ENCODE measurements at regions not wholly inside any gene's neighbourhood (a gene's known extent, or its start where the extent isn't known, plus 50 kb on each side); places are given as distances from the start of the nearest gene placed in this dataset.

GRCh38 chr9:14402583-14402982 lies 88.6 kb upstream of the NFIB start:
- ChIA-PET POLR2A (no interaction called here), CTCF (interaction anchor here (1.2 kb wide), 1 partner anchor 10 kb away, joined by 5 read pairs; no protein-coding TSS in a partner anchor)
- Histone ChIP-seq H3K4me3 (ENCODE audit: low read depth, low read length) (no peak overlapping the region), H3K27me3 (ENCODE audit: control insufficient read depth, insufficient read depth, low read length) (peaks cover 15% of the 10 kb centered on the region), H3K36me3 (ENCODE audit: control insufficient read depth, insufficient read depth, low read length) (no peaks in the 10 kb centered on the region)
- no peak for DNase-seq (ENCODE audit: low read depth)
- no peak for TF ChIP-seq CTCF (IDR thresholded peaks at IDR 0.05; ENCODE audit: insufficient read depth, low read depth, low read length)

- DNase-seq (ENCODE audit: low read depth), result no peak
- Histone ChIP-seq H3K4me3 (ENCODE audit: low read depth, low read length) (no peak overlapping the region), H3K36me3 (ENCODE audit: control insufficient read depth, insufficient read depth, low read length) (no peaks in the 10 kb centered on the region), H3K27me3 (ENCODE audit: control insufficient read depth, insufficient read depth, low read length) (peaks cover 15% of the 10 kb centered on the region)
- ChIA-PET CTCF (interaction anchor here (0.5 to 1.2 kb wide), 2 partner anchors 8 to 10 kb away, joined by 3 to 5 read pairs; no protein-coding TSS in a partner anchor), POLR2A (no interaction called here)
- TF ChIP-seq CTCF (IDR thresholded peaks at IDR 0.05; ENCODE audit: insufficient read depth, low read depth, low read length), result no peak
Measured at GRCh38 chr9:14401911-14402310, 88.0 kb upstream of the NFIB start.

- POLR2A ChIA-PET, result no interaction called here
- peaks cover 13% of the 10 kb centered on the region for H3K27me3 ChIP-seq (ENCODE audit: control insufficient read depth, insufficient read depth, low read length)
- CTCF ChIA-PET, result interaction anchor here (0.8 kb wide), 1 partner anchor 28 kb away, joined by 3 read pairs; no protein-coding TSS in a partner anchor
- H3K4me3 ChIP-seq (ENCODE audit: low read depth, low read length), result no peak overlapping the region
- DNase-seq (ENCODE audit: low read depth), result no peak
- TF ChIP-seq CTCF (IDR thresholded peaks at IDR 0.05; ENCODE audit: insufficient read depth, low read depth, low read length), result peak; percentile 42
- H3K36me3 ChIP-seq (ENCODE audit: control insufficient read depth, insufficient read depth, low read length), result no peaks in the 10 kb centered on the region
Measured at GRCh38 chr9:14400658-14400995, 86.7 kb upstream of the NFIB start.

- Histone ChIP-seq H3K27me3 (ENCODE audit: control insufficient read depth, insufficient read depth, low read length) (peaks cover 13% of the 10 kb centered on the region), H3K36me3 (ENCODE audit: control insufficient read depth, insufficient read depth, low read length) (no peaks in the 10 kb centered on the region), H3K4me3 (ENCODE audit: low read depth, low read length) (no peak overlapping the region)
- DNase-seq (ENCODE audit: low read depth), result no peak
- ChIA-PET CTCF (interaction anchor here (0.6 to 0.8 kb wide), 3 partner anchors 28 to 819 kb away, joined by 3 read pairs; no protein-coding TSS in a partner anchor), POLR2A (no interaction called here)
- no peak for TF ChIP-seq CTCF (IDR thresholded peaks at IDR 0.05; ENCODE audit: insufficient read depth, low read depth, low read length)
Measured at GRCh38 chr9:14399756-14400657, 86.1 kb upstream of the NFIB start.

GRCh38 chr9:14398473-14398872 lies 84.5 kb upstream of the NFIB start:
- no peak for DNase-seq (ENCODE audit: low read depth)
- no peak for TF ChIP-seq CTCF (IDR thresholded peaks at IDR 0.05; ENCODE audit: insufficient read depth, low read depth, low read length)
- H3K4me3 ChIP-seq (ENCODE audit: low read depth, low read length), result no peak overlapping the region
- H3K36me3 ChIP-seq (ENCODE audit: control insufficient read depth, insufficient read depth, low read length), result no peaks in the 10 kb centered on the region
- H3K27me3 ChIP-seq (ENCODE audit: control insufficient read depth, insufficient read depth, low read length), result peaks cover 10% of the 10 kb centered on the region
- CTCF ChIA-PET, result no interaction called here
- POLR2A ChIA-PET, result no interaction called here

Measured in BJ (cell line).